ENCODE measurements at regions not wholly inside any gene's neighbourhood (a gene's known extent, or its start where the extent isn't known, plus 50 kb on each side); places are given as distances from the start of the nearest gene placed in this dataset.

GRCh38 chr10:128709686-128710085 is 583.5 kb upstream of the MKI67 start:
- Histone ChIP-seq H4K20me1 (ENCODE audit: insufficient read depth) (no peaks in the 10 kb centered on the region), H3K27me3 (ENCODE audit: insufficient read depth) (no peaks in the 10 kb centered on the region), H3K4me2 (no peak overlapping the region), H3K9ac (no peak overlapping the region), H3K9me3 (no peaks in the 10 kb centered on the region), H3F3A (replicated peaks; ENCODE audit: insufficient read depth) (no peaks in the 10 kb centered on the region), H3K36me3 (replicated peaks in 1 of 2; ENCODE audit: control insufficient read depth in 1 of 2, insufficient read depth in 2 of 2, low read length in 1 of 2) (no peaks in the 10 kb centered on the region), H3K4me1 (ENCODE audit: control insufficient read depth in 1 of 2, insufficient read depth in 2 of 2, low read depth in 1 of 2, low read length in 1 of 2) (no peaks in the 10 kb centered on the region), H3K9me2 (no peaks in the 10 kb centered on the region), H3K27ac (ENCODE audit: low read depth in 2 of 2, low read length in 1 of 2) (no peak overlapping the region), H2AFZ (ENCODE audit: low read depth) (no peak overlapping the region), H3K79me2 (ENCODE audit: insufficient read depth) (no peaks in the 10 kb centered on the region), H3K4me3 (ENCODE audit: low read depth in 2 of 2, low read length in 1 of 2) (no peak overlapping the region)
- CTCF ChIA-PET, result no interaction called here
- TF ChIP-seq CHD2 (IDR thresholded peaks at IDR 0.05; ENCODE audit: low read length, partially characterized antibody) (no peak), ELF1 (IDR thresholded peaks at IDR 0.05) (no peak), FOXJ3 (CRISPR knock-in tag; IDR thresholded peaks at IDR 0.05) (no peak), EP300 (IDR thresholded peaks at IDR 0.05; ENCODE audit: borderline replicate concordance in 1 of 2, low read depth in 1 of 2, low read length in 1 of 2) (no peak), ZBTB33 (IDR thresholded peaks at IDR 0.05; ENCODE audit: borderline replicate concordance, low read depth) (no peak), GATA2 (CRISPR knock-in tag; IDR thresholded peaks at IDR 0.05) (no peak), TCF12 (IDR thresholded peaks at IDR 0.05) (no peak)
- no peak for DNase-seq
- POLR2A ChIA-PET, result no interaction called here
- WGBS (ENCODE audit: low lambda C conversion rate), result 55% methylated on average over 7 of the region's 12 CpGs

GRCh38 chr10:128710098-128710797 is 584.0 kb upstream of the MKI67 start:
- no peaks in the 10 kb centered on the region for H3K9me2 ChIP-seq
- H3K79me2 ChIP-seq (ENCODE audit: insufficient read depth), result no peaks in the 10 kb centered on the region
- no peak overlapping the region for H3K4me3 ChIP-seq (ENCODE audit: low read depth in 2 of 2, low read length in 1 of 2)
- no peak for DNase-seq
- no peaks in the 10 kb centered on the region for H3K4me1 ChIP-seq (ENCODE audit: control insufficient read depth in 1 of 2, insufficient read depth in 2 of 2, low read depth in 1 of 2, low read length in 1 of 2)
- H3K27me3 ChIP-seq (ENCODE audit: insufficient read depth), result no peaks in the 10 kb centered on the region
- no peaks in the 10 kb centered on the region for H3F3A ChIP-seq (replicated peaks; ENCODE audit: insufficient read depth)
- CTCF ChIA-PET, result no interaction called here
- TF ChIP-seq YY1 (IDR thresholded peaks at IDR 0.05; ENCODE audit: low read depth) (no peak), FOXJ3 (CRISPR knock-in tag; IDR thresholded peaks at IDR 0.05) (no peak)
- WGBS (ENCODE audit: low lambda C conversion rate), result 82% methylated on average over 34 of the region's 49 CpGs
- no peak overlapping the region for H3K27ac ChIP-seq (ENCODE audit: low read depth in 2 of 2, low read length in 1 of 2)
- POLR2A ChIA-PET, result no interaction called here
- no peak overlapping the region for H3K4me2 ChIP-seq
- no peaks in the 10 kb centered on the region for H3K9me3 ChIP-seq
- H2AFZ ChIP-seq (ENCODE audit: low read depth), result no peak overlapping the region
- H3K36me3 ChIP-seq (replicated peaks in 1 of 2; ENCODE audit: control insufficient read depth in 1 of 2, insufficient read depth in 2 of 2, low read length in 1 of 2), result no peaks in the 10 kb centered on the region
- H3K9ac ChIP-seq, result no peak overlapping the region
- H4K20me1 ChIP-seq (ENCODE audit: insufficient read depth), result no peaks in the 10 kb centered on the region

GRCh38 chr10:128710798-128711183 is 584.6 kb upstream of the MKI67 start:
- H3K9me3 ChIP-seq, result no peaks in the 10 kb centered on the region
- H2AFZ ChIP-seq (ENCODE audit: low read depth), result no peak overlapping the region
- H3K27me3 ChIP-seq (ENCODE audit: insufficient read depth), result no peaks in the 10 kb centered on the region
- no peaks in the 10 kb centered on the region for H3F3A ChIP-seq (replicated peaks; ENCODE audit: insufficient read depth)
- DNase-seq, result no peak
- H3K4me3 ChIP-seq (ENCODE audit: low read depth in 2 of 2, low read length in 1 of 2), result no peak overlapping the region
- H3K4me1 ChIP-seq (ENCODE audit: control insufficient read depth in 1 of 2, insufficient read depth in 2 of 2, low read depth in 1 of 2, low read length in 1 of 2), result no peaks in the 10 kb centered on the region
- ChIA-PET CTCF (no interaction called here), POLR2A (no interaction called here)
- H3K9me2 ChIP-seq, result no peaks in the 10 kb centered on the region
- H3K4me2 ChIP-seq, result no peak overlapping the region
- no peaks in the 10 kb centered on the region for H4K20me1 ChIP-seq (ENCODE audit: insufficient read depth)
- no peak overlapping the region for H3K9ac ChIP-seq
- WGBS (ENCODE audit: low lambda C conversion rate), result 45% methylated on average over 7 of the region's 8 CpGs
- H3K36me3 ChIP-seq (replicated peaks in 1 of 2; ENCODE audit: control insufficient read depth in 1 of 2, insufficient read depth in 2 of 2, low read length in 1 of 2), result no peaks in the 10 kb centered on the region
- H3K27ac ChIP-seq (ENCODE audit: low read depth in 2 of 2, low read length in 1 of 2), result no peak overlapping the region
- no peak for TF ChIP-seq SMC3 (IDR thresholded peaks at IDR 0.05; ENCODE audit: low read depth, low read length)
- TF ChIP-seq RCOR1 (IDR thresholded peaks at IDR 0.05; ENCODE audit: low read length), result no peak
- no peak for TF ChIP-seq FOXJ3 (CRISPR knock-in tag; IDR thresholded peaks at IDR 0.05)
- no peak for TF ChIP-seq SIN3A (IDR thresholded peaks at IDR 0.05; ENCODE audit: borderline replicate concordance, low read depth, low read length)
- TF ChIP-seq ELF1 (IDR thresholded peaks at IDR 0.05), result no peak
- no peak for TF ChIP-seq FOXM1 (IDR thresholded peaks at IDR 0.05; ENCODE audit: low read depth)
- no peak for TF ChIP-seq MAX (IDR thresholded peaks at IDR 0.05; ENCODE audit: low read depth)
- TF ChIP-seq FOSL2 (IDR thresholded peaks at IDR 0.05; ENCODE audit: borderline replicate concordance, low read depth), result no peak
- no peak for TF ChIP-seq NRF1 (IDR thresholded peaks at IDR 0.05; ENCODE audit: low read depth, low read length)
- H3K79me2 ChIP-seq (ENCODE audit: insufficient read depth), result no peaks in the 10 kb centered on the region
